ENCODE measurements at regions not wholly inside any gene's neighbourhood (a gene's known extent, or its start where the extent isn't known, plus 50 kb on each side); places are given as distances from the start of the nearest gene placed in this dataset.

- no peak overlapping the region for H3K27ac Mint-ChIP-seq
- TF ChIP-seq, protein P1, sequence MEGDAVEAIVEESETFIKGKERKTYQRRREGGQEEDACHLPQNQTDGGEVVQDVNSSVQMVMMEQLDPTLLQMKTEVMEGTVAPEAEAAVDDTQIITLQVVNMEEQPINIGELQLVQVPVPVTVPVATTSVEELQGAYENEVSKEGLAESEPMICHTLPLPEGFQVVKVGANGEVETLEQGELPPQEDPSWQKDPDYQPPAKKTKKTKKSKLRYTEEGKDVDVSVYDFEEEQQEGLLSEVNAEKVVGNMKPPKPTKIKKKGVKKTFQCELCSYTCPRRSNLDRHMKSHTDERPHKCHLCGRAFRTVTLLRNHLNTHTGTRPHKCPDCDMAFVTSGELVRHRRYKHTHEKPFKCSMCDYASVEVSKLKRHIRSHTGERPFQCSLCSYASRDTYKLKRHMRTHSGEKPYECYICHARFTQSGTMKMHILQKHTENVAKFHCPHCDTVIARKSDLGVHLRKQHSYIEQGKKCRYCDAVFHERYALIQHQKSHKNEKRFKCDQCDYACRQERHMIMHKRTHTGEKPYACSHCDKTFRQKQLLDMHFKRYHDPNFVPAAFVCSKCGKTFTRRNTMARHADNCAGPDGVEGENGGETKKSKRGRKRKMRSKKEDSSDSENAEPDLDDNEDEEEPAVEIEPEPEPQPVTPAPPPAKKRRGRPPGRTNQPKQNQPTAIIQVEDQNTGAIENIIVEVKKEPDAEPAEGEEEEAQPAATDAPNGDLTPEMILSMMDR (IDR thresholded peaks at IDR 0.05): no peak
- TF ChIP-seq EZH2 (IDR thresholded peaks at IDR 0.05; ENCODE audit: borderline replicate concordance, insufficient read depth, low read depth, low read length, poor library complexity, severe bottlenecking): no peak
Observed at GRCh38 chr2:105652014-105652796, 92.5 kb upstream of the NCK2 start.

GRCh38 chr2:105649534-105649933 is 95.2 kb upstream of the NCK2 start:
- Mint-ChIP-seq H3K4me1 (peaks cover 4% of the 10 kb centered on the region), H3K27me3 (peaks cover 14% of the 10 kb centered on the region), H3K4me3 (no peak overlapping the region), H3K27ac (no peak overlapping the region), H3K9me3 (ENCODE audit: insufficient read depth) (no peaks in the 10 kb centered on the region)
- Histone ChIP-seq H2AFZ (ENCODE audit: insufficient read depth, low read depth, low read length, poor library complexity, severe bottlenecking) (no peak overlapping the region), H3K27ac (ENCODE audit: low read length in 2 of 2) (no peak overlapping the region), H3K4me3 (ENCODE audit: control extremely low read depth in 1 of 5, extremely low read depth in 1 of 5, insufficient read depth in 1 of 5, low read depth in 2 of 5, low read length in 4 of 5) (no peak overlapping the region), H3K9ac (ENCODE audit: low read length) (no peak overlapping the region), H3K79me2 (ENCODE audit: control insufficient read depth, insufficient read depth, low read length) (no peaks in the 10 kb centered on the region), H3K4me2 (replicated peaks; ENCODE audit: low read depth, low read length, poor library complexity, severe bottlenecking) (no peak overlapping the region), H4K20me1 (ENCODE audit: control insufficient read depth, insufficient read depth, low read length, poor library complexity, severe bottlenecking) (no peaks in the 10 kb centered on the region), H3K27me3 (replicated peaks in 1 of 4; ENCODE audit: control extremely low read depth in 1 of 4, control insufficient read depth in 3 of 4, insufficient read depth in 4 of 4, low read length in 3 of 4) (peaks cover 0 to 3% (median 0%) of the 10 kb centered on the region in 4 experiments), H3K9me3 (ENCODE audit: control extremely low read depth in 1 of 3, control insufficient read depth in 2 of 3, insufficient read depth in 1 of 3, low read length in 2 of 3) (peaks cover 0 to 9% (median 2%) of the 10 kb centered on the region in 3 donors), H3K36me3 (replicated peaks in 1 of 2; ENCODE audit: control extremely low read depth in 1 of 2, control insufficient read depth in 1 of 2, extremely low read depth in 1 of 2, insufficient read depth in 2 of 2, low read length in 1 of 2) (no peaks in the 10 kb centered on the region), H3K4me1 (ENCODE audit: control insufficient read depth in 2 of 2, insufficient read depth in 2 of 2, low read length in 2 of 2) (no peaks in the 10 kb centered on the region)
- no CpG with 5 or more reads among the region's 2 CpGs for WGBS (ENCODE audit: insufficient coverage)
- ATAC-seq (ENCODE audit: low read depth): no peak
- POLR2A ChIA-PET: no interaction called here
- TF ChIP-seq EZH2 (IDR thresholded peaks at IDR 0.05; ENCODE audit: borderline replicate concordance, insufficient read depth, low read depth, low read length, poor library complexity, severe bottlenecking): no peak
- CTCF ChIA-PET: interaction anchor here (0.6 to 2.0 kb wide), 2 partner anchors 17 to 188 kb away, joined by 3 to 5 read pairs; no protein-coding TSS in a partner anchor
- intact Hi-C loops (cut with micrococcal nuclease): no loop called here
- no peak for DNase-seq

More at GRCh38 chr2:105652014-105652796, 92.5 kb upstream of the NCK2 start:
- no peaks in the 10 kb centered on the region for H4K20me1 ChIP-seq (ENCODE audit: control insufficient read depth, insufficient read depth, low read length, poor library complexity, severe bottlenecking)
- intact Hi-C loops (cut with micrococcal nuclease): no loop called here
- Mint-ChIP-seq H3K4me1 (no peaks in the 10 kb centered on the region), H3K9me3 (ENCODE audit: insufficient read depth) (no peaks in the 10 kb centered on the region), H3K4me3 (no peak overlapping the region), H3K27me3 (peaks cover 8% of the 10 kb centered on the region)
- H3K36me3 ChIP-seq (replicated peaks in 1 of 2; ENCODE audit: control extremely low read depth in 1 of 2, control insufficient read depth in 1 of 2, extremely low read depth in 1 of 2, insufficient read depth in 2 of 2, low read length in 1 of 2): no peaks in the 10 kb centered on the region
- H3K4me1 ChIP-seq (ENCODE audit: control insufficient read depth in 2 of 2, insufficient read depth in 2 of 2, low read length in 2 of 2): no peaks in the 10 kb centered on the region
- ChIA-PET CTCF (no interaction called here), POLR2A (no interaction called here)
- H3K9me3 ChIP-seq (ENCODE audit: control extremely low read depth in 1 of 3, control insufficient read depth in 2 of 3, insufficient read depth in 1 of 3, low read length in 2 of 3): peaks cover 0 to 9% (median 2%) of the 10 kb centered on the region in 3 donors
- H3K4me3 ChIP-seq (ENCODE audit: control extremely low read depth in 1 of 5, extremely low read depth in 1 of 5, insufficient read depth in 1 of 5, low read depth in 2 of 5, low read length in 4 of 5): no peak overlapping the region
- H3K4me2 ChIP-seq (replicated peaks; ENCODE audit: low read depth, low read length, poor library complexity, severe bottlenecking): no peak overlapping the region
- DNase-seq: no peak
- H3K27ac ChIP-seq (ENCODE audit: low read length in 2 of 2): no peak overlapping the region
- no peak for ATAC-seq (ENCODE audit: low read depth)
- peaks cover 0 to 3% (median 0%) of the 10 kb centered on the region in 4 experiments for H3K27me3 ChIP-seq (replicated peaks in 1 of 4; ENCODE audit: control extremely low read depth in 1 of 4, control insufficient read depth in 3 of 4, insufficient read depth in 4 of 4, low read length in 3 of 4)
- H3K79me2 ChIP-seq (ENCODE audit: control insufficient read depth, insufficient read depth, low read length): no peaks in the 10 kb centered on the region
- 97% methylated on average over 8 of the region's 13 CpGs for WGBS (ENCODE audit: insufficient coverage)
- H3K9ac ChIP-seq (ENCODE audit: low read length): no peak overlapping the region
- H2AFZ ChIP-seq (ENCODE audit: insufficient read depth, low read depth, low read length, poor library complexity, severe bottlenecking): no peak overlapping the region
